Bronchial epithelial cell (primary cell): ENCODE measurements at regions not wholly inside any gene's neighbourhood (a gene's known extent, or its start where the extent isn't known, plus 50 kb on each side); places are given as distances from the start of the nearest gene placed in this dataset.

ENCODE experiments used
- DNase-seq: peaks from one replicate; pipeline ENCODE4 v3.0.0-alpha.2; 2010; ENCODE audit warnings: low read depth
- FAIRE-seq: peaks from 2 replicates; lab custom pipeline; 2011; peaks lifted over from hg19 to GRCh38; lab: Jason Lieb, UNC
- H3K27me3 ChIP-seq: 2 replicates; pipeline ENCODE4 v1.5.1; 2011; ENCODE audit warnings: low read length; ENCODE audit not compliant: control insufficient read depth, insufficient read depth
- H3K36me3 ChIP-seq: 2 replicates; pipeline ENCODE4 v1.5.1; 2011; ENCODE audit warnings: low read length; ENCODE audit not compliant: control insufficient read depth, insufficient read depth
- H3K4me3 ChIP-seq: 2 replicates; pipeline ENCODE4 v1.5.1; 2011; ENCODE audit warnings: mild to moderate bottlenecking, low read depth, low read length, control low read depth
- TF ChIP-seq, protein P1 (sequence below): IDR thresholded peaks from 2 replicates; pipeline ENCODE4 v1.5.1; 2011; ENCODE audit warnings: mild to moderate bottlenecking, moderate library complexity, low read length, control low read depth, inconsistent platforms; ENCODE audit not compliant: insufficient read depth, severe bottlenecking

GRCh38 chr5:56506211-56506965 is 273.3 kb upstream of the ANKRD55 start:
- TF ChIP-seq, protein P1, sequence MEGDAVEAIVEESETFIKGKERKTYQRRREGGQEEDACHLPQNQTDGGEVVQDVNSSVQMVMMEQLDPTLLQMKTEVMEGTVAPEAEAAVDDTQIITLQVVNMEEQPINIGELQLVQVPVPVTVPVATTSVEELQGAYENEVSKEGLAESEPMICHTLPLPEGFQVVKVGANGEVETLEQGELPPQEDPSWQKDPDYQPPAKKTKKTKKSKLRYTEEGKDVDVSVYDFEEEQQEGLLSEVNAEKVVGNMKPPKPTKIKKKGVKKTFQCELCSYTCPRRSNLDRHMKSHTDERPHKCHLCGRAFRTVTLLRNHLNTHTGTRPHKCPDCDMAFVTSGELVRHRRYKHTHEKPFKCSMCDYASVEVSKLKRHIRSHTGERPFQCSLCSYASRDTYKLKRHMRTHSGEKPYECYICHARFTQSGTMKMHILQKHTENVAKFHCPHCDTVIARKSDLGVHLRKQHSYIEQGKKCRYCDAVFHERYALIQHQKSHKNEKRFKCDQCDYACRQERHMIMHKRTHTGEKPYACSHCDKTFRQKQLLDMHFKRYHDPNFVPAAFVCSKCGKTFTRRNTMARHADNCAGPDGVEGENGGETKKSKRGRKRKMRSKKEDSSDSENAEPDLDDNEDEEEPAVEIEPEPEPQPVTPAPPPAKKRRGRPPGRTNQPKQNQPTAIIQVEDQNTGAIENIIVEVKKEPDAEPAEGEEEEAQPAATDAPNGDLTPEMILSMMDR, result no peak
- no peaks in the 10 kb centered on the region for H3K36me3 ChIP-seq
- no peaks in the 10 kb centered on the region for H3K27me3 ChIP-seq
- DNase-seq, result no peak
- no peak overlapping the region for H3K4me3 ChIP-seq
- FAIRE-seq, result no peak

- no peak for DNase-seq
- FAIRE-seq, result no peak
- Histone ChIP-seq H3K27me3 (no peaks in the 10 kb centered on the region), H3K36me3 (no peaks in the 10 kb centered on the region), H3K4me3 (no peak overlapping the region)
- TF ChIP-seq, protein P1, result no peak
Observed at GRCh38 chr5:56503929-56504328, 270.8 kb upstream of the ANKRD55 start.

DNA sequence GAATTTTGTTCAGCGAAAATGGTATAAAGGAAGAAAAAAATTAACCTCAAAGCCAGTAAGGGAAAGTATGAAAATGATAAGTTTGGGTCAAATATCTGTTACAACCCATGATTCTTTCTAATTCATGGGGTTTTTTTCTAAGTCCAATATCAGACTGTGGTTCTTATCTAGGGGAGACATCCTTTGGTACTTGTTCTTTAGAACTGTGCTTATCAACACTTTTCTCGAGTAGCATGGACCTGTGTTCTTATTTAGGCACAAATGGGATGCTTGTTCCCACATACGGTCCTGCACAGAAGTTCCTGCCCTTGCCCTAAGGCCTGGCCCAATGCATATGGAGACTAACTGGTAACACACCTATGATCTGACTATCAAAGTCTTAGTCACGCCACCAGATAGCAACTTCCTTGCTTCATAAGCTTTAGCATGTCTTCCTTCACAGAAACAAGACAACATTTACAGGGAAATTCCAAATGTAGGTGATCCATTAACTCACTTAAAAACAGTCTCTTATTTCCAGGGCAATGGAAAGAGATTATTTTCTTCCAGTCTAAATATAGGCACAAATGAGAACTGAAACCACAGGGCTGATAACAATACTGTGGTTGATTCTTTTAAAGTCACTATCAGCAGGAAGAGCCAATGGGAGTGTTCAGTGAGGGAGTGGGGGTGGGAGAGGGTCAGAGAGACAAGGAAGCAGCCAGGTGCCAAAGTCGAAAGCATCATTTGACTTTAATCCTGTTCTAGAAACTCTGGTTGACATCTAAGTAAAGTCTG is 268.8 kb upstream of the ANKRD55 start:
- no peaks in the 10 kb centered on the region for H3K36me3 ChIP-seq
- H3K27me3 ChIP-seq, result no peaks in the 10 kb centered on the region
- TF ChIP-seq, protein P1, result no peak
- H3K4me3 ChIP-seq, result no peak overlapping the region
- DNase-seq, result no peak
- no peak for FAIRE-seq

GRCh38 chr5:56499901-56500300 is 266.8 kb upstream of the ANKRD55 start:
- FAIRE-seq (no peak), DNase-seq (no peak)
- Histone ChIP-seq H3K27me3 (no peaks in the 10 kb centered on the region), H3K4me3 (no peak overlapping the region), H3K36me3 (no peaks in the 10 kb centered on the region)
- TF ChIP-seq, protein P1, result no peak

GRCh38 chr5:56499491-56499890 is 266.4 kb upstream of the ANKRD55 start:
- TF ChIP-seq, protein P1, result no peak
- H3K27me3 ChIP-seq, result no peaks in the 10 kb centered on the region
- DNase-seq (no peak), FAIRE-seq (no peak)
- no peak overlapping the region for H3K4me3 ChIP-seq
- H3K36me3 ChIP-seq, result no peaks in the 10 kb centered on the region
